ENCODE measurements at regions not wholly inside any gene's neighbourhood (a gene's known extent, or its start where the extent isn't known, plus 50 kb on each side); places are given as distances from the start of the nearest gene placed in this dataset.

- no peaks in the 10 kb centered on the region for H3K27me3 ChIP-seq (replicated peaks; ENCODE audit: insufficient read depth)
- TF ChIP-seq CTCF (IDR thresholded peaks at IDR 0.05): no peak
- H3K4me1 ChIP-seq (ENCODE audit: control insufficient read depth in 1 of 2, low read depth in 2 of 2): no peaks in the 10 kb centered on the region
- H3K36me3 ChIP-seq: peaks cover 6% of the 10 kb centered on the region
- H3K27ac ChIP-seq: no peak overlapping the region
- no peak overlapping the region for H3K4me3 ChIP-seq
- H3K9me3 ChIP-seq: no peaks in the 10 kb centered on the region
- ATAC-seq (ENCODE audit: insufficient number of reproducible peaks, low FRiP score, low read depth) (no peak), DNase-seq (ENCODE audit: low spot score) (no peak)
These were observed 130.6 kb upstream of the MTNR1B start for GRCh38 chr11:92838759-92839310.

GRCh38 chr11:92839450-92839849 lies 130.0 kb upstream of the MTNR1B start:
- H3K4me3 ChIP-seq: no peak overlapping the region
- no peaks in the 10 kb centered on the region for H3K27me3 ChIP-seq (replicated peaks; ENCODE audit: insufficient read depth)
- no peak for TF ChIP-seq CTCF (IDR thresholded peaks at IDR 0.05)
- H3K27ac ChIP-seq: no peak overlapping the region
- H3K4me1 ChIP-seq (ENCODE audit: control insufficient read depth in 1 of 2, low read depth in 2 of 2): no peaks in the 10 kb centered on the region
- no peak for ATAC-seq (ENCODE audit: insufficient number of reproducible peaks, low FRiP score, low read depth)
- no peaks in the 10 kb centered on the region for H3K9me3 ChIP-seq
- H3K36me3 ChIP-seq: peaks cover 9% of the 10 kb centered on the region
- no peak for DNase-seq (ENCODE audit: low spot score)

GRCh38 chr11:92841719-92842118 lies 127.7 kb upstream of the MTNR1B start:
- no peak for TF ChIP-seq CTCF (IDR thresholded peaks at IDR 0.05)
- no peak overlapping the region for H3K4me3 ChIP-seq
- H3K27ac ChIP-seq: no peak overlapping the region

GRCh38 chr11:92843455-92843854 lies 126.0 kb upstream of the MTNR1B start:
- DNase-seq (ENCODE audit: low spot score): no peak
- Histone ChIP-seq H3K4me3 (no peak overlapping the region), H3K27me3 (replicated peaks; ENCODE audit: insufficient read depth) (no peaks in the 10 kb centered on the region), H3K36me3 (peaks cover 13% of the 10 kb centered on the region), H3K27ac (no peak overlapping the region), H3K4me1 (ENCODE audit: control insufficient read depth in 1 of 2, low read depth in 2 of 2) (no peaks in the 10 kb centered on the region), H3K9me3 (no peaks in the 10 kb centered on the region)
- TF ChIP-seq CTCF (IDR thresholded peaks at IDR 0.05): no peak
- ATAC-seq (ENCODE audit: insufficient number of reproducible peaks, low FRiP score, low read depth): no peak

More at GRCh38 chr11:92841719-92842118, 127.7 kb upstream of the MTNR1B start:
- peaks cover 13% of the 10 kb centered on the region for H3K36me3 ChIP-seq
- no peaks in the 10 kb centered on the region for H3K27me3 ChIP-seq (replicated peaks; ENCODE audit: insufficient read depth)
- no peak for ATAC-seq (ENCODE audit: insufficient number of reproducible peaks, low FRiP score, low read depth)
- DNase-seq (ENCODE audit: low spot score): no peak
- H3K9me3 ChIP-seq: no peaks in the 10 kb centered on the region
- H3K4me1 ChIP-seq (ENCODE audit: control insufficient read depth in 1 of 2, low read depth in 2 of 2): no peaks in the 10 kb centered on the region

GRCh38 chr11:92844197-92844596 lies 125.3 kb upstream of the MTNR1B start:
- DNase-seq (ENCODE audit: low spot score): no peak
- H3K4me3 ChIP-seq: no peak overlapping the region
- no peak overlapping the region for H3K27ac ChIP-seq
- H3K4me1 ChIP-seq (ENCODE audit: control insufficient read depth in 1 of 2, low read depth in 2 of 2): no peaks in the 10 kb centered on the region
- ATAC-seq (ENCODE audit: insufficient number of reproducible peaks, low FRiP score, low read depth): no peak
- H3K9me3 ChIP-seq: no peaks in the 10 kb centered on the region
- no peak for TF ChIP-seq CTCF (IDR thresholded peaks at IDR 0.05)
- H3K27me3 ChIP-seq (replicated peaks; ENCODE audit: insufficient read depth): no peaks in the 10 kb centered on the region
- H3K36me3 ChIP-seq: peaks cover 13% of the 10 kb centered on the region

Data from thoracic aorta (tissue), 2 donors.